ENCODE measurements at regions not wholly inside any gene's neighbourhood (a gene's known extent, or its start where the extent isn't known, plus 50 kb on each side); places are given as distances from the start of the nearest gene placed in this dataset.
A peak's percentile ranks its signal among the peaks of the same experiment; 100 is the strongest.

- TF ChIP-seq CTCF (IDR thresholded peaks at IDR 0.05; ENCODE audit: low read depth, low read length, missing control alignments), result no peak
- no peak overlapping the region for H3K4me3 ChIP-seq (ENCODE audit: low read depth, low read length)
- DNase-seq (ENCODE audit: low read depth), result no peak
These were observed 225.6 kb upstream of the IGFBP3 start for GRCh38 chr7:46146454-46147255.

GRCh38 chr7:46145412-46145811, 224.3 kb upstream of the IGFBP3 start:
- TF ChIP-seq CTCF (IDR thresholded peaks at IDR 0.05; ENCODE audit: low read depth, low read length, missing control alignments), result no peak

DNA sequence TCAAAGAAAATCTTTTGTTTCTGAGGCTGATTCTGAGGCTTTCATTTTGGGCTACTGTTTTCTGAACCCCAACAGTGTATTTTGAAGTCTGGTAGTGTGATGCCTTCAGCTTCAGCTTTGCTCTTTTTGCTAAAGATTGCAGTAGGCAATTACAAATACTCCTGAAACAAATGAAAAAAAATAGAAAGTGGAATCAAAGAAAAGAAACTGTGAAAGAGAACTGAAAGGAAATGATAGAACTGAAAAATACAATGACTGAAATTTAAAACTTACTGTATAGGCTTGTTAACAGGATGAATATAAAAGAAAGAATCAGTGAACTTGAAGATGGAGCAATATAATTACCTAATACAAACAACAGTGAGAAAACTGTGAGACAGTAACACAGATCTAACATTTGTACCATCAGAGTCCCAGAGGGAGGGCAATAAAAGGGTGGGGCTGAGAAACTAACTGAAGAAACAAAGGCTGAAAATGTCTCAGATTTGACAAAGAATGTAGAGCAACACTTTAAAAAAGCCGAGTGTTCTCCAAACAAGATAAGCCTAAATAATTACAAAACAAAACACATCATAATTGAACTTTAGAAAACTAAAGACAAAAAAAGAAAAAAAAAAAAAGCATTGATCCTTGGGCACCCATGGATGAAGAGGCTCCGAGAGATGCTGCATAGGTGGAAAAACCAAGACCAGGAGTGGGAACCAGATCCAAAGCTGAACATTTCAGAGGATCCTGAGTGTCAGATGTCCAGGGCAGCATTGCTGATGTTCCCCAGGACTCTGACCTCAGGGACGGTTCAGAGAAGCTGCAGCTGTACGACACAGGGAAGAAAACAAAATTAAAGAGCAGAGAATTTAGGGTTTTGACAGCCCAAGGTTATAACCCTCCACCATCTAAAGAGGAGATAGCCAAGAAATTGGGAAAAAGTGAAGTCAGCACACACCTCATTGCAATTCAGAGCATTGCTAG, 223.2 kb upstream of the IGFBP3 start:
- peak; percentile 21 for DNase-seq (ENCODE audit: low read depth)
- H3K4me3 ChIP-seq (ENCODE audit: low read depth, low read length), result no peak overlapping the region
- no peak for TF ChIP-seq CTCF (IDR thresholded peaks at IDR 0.05; ENCODE audit: low read depth, low read length, missing control alignments)

More at GRCh38 chr7:46145412-46145811, 224.3 kb upstream of the IGFBP3 start:
- DNase-seq (ENCODE audit: low read depth), result no peak
- no peak overlapping the region for H3K4me3 ChIP-seq (ENCODE audit: low read depth, low read length)

DNA sequence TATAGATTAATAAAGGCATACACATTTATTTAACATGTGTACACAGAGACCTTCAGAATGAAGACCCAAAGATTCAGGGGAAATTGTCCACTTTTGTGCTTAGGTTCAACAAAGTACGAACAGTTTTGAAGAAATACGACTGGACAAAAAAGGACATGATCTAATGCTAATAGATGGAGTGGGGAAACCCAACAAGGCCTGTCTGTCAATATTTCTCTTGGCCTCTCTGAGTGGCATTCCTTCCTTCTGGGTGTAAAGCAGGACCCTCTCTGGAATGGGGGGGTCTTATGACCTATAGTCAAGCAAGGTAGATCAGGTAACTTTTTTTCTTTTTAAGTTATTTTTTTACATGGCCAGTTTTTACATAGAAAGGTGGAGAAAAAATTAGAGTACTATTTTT, 222.3 kb upstream of the IGFBP3 start:
- TF ChIP-seq CTCF (IDR thresholded peaks at IDR 0.05; ENCODE audit: low read depth, low read length, missing control alignments), result no peak
- no peak for DNase-seq (ENCODE audit: low read depth)
- no peak overlapping the region for H3K4me3 ChIP-seq (ENCODE audit: low read depth, low read length)

DNA sequence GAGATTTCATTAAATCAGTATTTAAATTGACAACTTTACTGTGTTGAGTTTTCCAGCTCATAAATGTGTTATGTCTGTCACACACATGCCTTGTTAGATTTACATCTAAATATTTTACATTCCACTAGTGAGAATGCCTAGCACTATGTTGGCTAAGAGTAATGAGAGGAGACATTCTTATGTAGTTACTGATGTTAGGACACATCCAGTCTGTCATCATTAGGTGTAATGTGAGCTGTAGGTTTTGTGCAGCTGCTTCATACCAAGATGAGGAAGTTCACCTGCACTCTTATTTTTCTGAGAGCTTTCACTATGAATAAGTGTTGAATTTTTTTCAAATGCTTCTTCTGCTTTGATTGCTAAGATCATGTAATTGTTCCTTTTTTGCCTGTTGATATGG, 218.0 kb upstream of the IGFBP3 start:
- H3K4me3 ChIP-seq (ENCODE audit: low read depth, low read length), result no peak overlapping the region
- DNase-seq (ENCODE audit: low read depth), result peak; percentile 41
- no peak for TF ChIP-seq CTCF (IDR thresholded peaks at IDR 0.05; ENCODE audit: low read depth, low read length, missing control alignments)

GRCh38 chr7:46137725-46138124, 216.7 kb upstream of the IGFBP3 start:
- no peak for TF ChIP-seq CTCF (IDR thresholded peaks at IDR 0.05; ENCODE audit: low read depth, low read length, missing control alignments)
- no peak for DNase-seq (ENCODE audit: low read depth)
- H3K4me3 ChIP-seq (ENCODE audit: low read depth, low read length), result no peak overlapping the region
